ENCODE measurements at regions not wholly inside any gene's neighbourhood (a gene's known extent, or its start where the extent isn't known, plus 50 kb on each side); places are given as distances from the start of the nearest gene placed in this dataset.
"Not testable (repeated sequence)": the region's sequence is repeated elsewhere in the genome, so short reads cannot be mapped to it uniquely, and the experiment has no call there.

DNA sequence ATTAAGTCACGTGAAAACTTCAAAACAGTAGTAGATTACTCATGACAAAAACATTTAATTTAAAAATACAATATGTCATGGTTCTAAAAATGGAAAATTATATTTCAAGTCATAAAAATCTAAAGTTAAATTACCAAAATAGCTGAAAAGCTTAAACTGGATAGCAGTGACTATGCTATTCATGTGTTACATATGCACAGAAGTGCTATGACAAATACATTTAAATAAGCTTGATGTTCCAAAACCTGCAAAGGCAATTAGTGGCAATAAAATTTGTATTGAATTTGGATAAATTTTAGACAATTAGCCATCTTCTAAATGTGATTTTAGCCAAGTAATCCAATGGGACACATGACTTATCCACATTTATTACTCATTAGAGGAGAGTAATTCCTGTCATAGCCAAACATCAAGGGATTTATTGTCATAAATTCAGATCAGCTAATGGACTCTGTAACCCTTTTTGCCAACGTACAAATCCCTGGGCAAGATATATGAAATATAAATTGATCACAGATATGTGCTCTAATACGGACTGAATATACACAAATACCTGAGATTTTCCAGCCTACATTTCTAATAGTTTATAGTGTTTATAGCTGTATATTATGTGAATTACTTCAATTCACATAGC is 419.4 kb downstream of the ISL1 start:
- no peak for DNase-seq (ENCODE audit: low read depth)

DNA sequence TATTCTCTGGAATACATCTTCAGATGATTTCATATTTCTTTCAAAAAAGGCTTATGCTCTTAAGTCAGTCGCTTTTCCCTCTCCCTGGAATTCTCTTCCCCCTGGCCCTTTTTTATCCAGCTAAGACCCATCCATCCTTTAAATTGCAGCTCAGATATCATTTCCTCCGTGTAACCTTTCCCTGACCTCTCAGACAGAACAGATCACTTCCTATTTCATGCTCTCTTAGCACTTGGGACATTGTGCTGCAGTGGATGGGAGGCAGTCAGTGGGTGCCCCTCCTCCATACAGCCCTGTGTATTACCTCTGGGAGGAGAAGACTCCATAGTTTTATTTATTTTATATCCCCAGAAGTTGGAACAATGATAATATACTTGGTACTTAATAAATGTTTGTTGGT is 423.4 kb downstream of the ISL1 start:
- DNase-seq (ENCODE audit: low read depth): no peak

DNA sequence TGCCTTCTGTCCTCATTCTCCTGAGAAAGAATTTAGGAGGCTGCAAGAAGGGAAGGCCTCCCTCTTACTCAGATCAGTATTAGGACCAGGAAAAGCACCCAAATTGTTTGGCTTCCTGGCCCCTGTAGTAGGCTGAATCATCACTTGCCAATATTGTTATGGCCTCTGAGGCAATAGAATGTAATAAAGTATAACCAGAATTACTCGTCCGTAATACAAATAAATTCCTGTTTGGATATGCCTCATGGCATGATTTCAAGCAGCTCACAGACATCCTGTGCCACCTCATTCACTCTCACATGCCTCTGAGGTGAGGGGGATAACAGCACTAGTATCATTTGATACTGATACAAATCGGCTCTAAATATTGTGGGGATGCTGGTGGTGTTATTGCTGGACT is 427.3 kb downstream of the ISL1 start:
- DNase-seq (ENCODE audit: low read depth): peak; percentile 64

DNA sequence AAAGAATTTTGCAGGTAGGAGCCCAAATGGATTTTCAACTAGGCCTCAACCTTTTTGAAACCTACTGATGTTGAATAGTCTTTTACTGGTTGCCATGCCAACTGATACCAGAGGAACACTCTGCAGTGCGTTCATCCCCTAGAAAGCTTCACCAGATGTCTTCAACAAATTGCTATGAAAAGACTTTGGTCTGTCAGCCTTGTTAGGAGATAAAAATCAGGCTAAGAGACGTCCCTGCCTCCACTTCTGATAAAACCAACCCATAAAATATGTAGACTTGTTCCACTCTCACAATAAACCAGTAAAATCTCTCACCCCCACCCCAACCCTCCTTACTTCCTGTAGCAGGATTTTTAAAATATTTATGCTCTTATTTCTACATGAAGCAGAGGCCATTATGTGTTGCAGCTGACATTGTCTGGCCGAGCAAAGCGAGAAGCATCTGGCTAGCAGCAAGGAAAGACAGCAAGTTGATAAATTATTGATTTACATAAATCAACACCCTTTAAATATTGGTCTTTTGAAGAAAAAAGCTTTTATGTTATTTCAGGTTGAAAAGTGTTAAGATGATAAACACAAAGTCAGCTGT is 428.7 kb downstream of the ISL1 start:
- no peak for DNase-seq (ENCODE audit: low read depth)

DNA sequence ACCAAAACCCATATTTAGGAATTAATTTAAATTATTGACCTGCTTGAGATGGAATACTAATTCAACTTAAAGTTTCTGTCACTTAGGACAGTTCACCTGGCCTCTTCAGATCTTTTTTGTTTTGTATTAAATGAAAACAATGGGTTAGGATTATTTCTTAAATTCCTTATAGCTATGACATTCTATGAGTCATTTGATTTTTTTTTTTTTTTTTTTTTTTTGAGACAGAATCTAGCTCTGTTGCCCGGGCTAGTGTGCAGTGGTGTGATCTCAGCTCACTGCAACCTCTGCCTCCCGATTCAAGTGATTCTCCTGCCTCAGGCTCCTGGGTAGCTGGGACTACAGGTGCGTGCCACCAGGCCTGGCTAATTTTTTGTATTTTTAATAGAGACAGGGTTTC is 431.6 kb downstream of the ISL1 start:
- not testable (repeated sequence) for DNase-seq (ENCODE audit: low read depth)

DNA sequence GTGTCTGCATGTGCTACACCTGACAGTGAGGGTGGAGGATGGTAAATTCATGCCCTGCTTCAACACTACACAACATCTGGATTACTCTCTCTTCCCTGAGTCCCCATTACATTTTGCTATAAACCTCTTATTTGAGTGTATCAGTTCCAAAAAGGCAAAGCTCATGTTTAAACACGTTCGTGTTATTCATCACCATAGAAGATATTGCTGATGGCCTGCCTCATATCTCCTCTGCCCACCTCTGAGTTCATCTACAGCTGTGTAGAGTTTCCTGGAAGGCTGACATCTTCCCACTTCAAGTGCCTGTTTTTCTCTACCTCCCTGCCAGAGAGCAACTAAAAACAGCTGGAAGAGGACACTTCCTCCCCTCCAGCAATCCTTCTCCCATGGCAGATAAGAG is 433.2 kb downstream of the ISL1 start:
- no peak for DNase-seq (ENCODE audit: low read depth)

DNA sequence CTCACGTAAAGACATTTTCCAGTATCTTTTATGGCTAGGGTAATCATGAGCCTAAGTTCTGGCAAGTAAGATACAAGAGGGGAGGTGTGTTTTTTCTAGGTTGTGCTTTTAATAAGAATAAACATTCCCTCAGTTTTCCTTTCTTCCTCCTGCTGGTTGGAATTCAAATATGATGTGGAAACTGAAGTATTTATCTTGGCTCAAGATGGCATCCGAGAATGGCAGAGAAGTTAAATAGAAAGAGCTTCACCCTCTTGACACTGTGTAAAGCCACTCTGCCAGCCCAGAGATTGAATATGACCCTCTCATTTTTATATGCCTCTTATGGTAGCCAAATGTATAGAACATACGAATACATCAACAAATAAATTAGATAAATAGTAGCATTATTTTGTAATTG is 438.4 kb downstream of the ISL1 start:
- no peak for DNase-seq (ENCODE audit: low read depth)

DNA sequence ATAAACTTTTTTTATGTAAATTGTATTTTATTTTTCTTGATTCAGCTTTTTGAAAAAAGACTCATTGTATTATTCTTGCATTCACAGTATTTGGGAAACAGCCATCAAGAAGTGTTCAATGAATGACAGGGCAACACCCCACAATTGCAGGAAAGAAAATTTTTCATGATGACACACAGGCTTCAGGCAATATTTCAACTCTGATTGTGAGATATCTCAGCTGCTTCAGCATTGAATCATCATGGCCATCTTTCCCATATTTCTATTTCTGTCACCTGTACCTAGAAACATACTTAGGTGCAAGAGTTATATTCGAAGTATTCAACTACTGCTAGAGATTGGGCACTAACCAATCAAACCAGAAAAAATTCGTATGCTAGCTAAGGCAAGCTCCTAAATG is 446.0 kb downstream of the ISL1 start:
- DNase-seq (ENCODE audit: low read depth): peak; percentile 41

DNA sequence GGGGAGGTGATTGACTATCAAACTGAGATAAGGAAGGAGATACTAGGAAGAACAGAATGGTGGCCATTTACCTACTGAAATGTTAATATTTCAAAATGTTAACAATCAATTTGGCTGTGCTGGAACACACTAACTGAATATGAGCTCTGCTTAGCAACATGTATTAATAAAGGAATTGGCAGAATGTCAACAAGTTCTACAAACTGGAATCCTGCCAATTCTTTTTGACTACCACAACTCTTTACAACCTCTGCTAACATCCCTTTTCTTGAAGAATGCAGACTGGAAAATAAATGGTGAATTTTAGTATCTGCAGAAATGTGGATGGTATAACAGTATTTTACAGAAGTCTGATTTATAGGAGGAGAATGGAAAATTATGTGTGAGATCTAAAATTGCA is 446.4 kb downstream of the ISL1 start:
- no peak for DNase-seq (ENCODE audit: low read depth)

DNA sequence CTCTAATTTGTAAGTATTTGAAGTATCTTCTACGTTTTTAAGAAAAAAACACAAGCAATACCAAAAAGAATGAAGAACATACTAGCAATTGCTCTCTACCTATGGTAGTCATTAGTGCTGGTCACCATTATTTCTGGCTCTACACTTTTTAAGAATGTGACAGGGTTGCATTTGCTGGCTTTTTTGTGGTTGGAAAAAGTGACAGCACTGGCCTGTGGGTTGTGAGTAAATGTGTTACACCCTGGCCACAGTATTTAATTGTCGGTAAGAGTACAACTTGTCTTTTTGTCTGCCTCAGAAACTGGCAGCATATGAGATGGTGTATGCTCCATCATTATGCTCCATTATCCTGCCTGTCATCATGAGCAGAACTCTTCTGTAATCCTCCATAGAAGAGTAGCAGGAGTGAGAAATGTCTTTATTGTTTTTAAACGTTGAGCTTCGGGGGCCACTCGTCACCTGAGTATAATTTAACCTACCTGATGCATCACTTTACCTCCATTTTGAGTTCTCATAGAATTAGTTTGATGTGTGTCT is 449.8 kb downstream of the ISL1 start:
- DNase-seq (ENCODE audit: low read depth): no peak

DNA sequence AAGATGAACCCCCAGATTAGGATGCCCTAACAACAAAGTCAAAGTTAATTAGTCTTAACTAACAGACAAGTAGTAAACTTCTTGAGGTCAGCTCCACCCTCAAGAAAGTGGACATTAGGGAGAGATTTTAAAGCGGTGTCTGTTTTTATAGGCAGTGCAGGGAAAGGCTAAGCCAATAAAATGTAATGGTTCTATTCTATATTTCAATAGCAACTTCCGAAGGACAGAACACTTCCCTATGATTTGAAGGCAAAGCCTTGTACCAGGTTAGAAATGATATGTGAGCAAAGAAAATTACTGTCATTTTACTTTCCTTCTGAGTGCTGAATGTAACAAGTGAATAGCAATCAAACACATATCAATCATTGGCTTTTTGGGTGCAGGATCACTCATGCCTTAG is 455.2 kb downstream of the ISL1 start:
- no peak for DNase-seq (ENCODE audit: low read depth)

DNA sequence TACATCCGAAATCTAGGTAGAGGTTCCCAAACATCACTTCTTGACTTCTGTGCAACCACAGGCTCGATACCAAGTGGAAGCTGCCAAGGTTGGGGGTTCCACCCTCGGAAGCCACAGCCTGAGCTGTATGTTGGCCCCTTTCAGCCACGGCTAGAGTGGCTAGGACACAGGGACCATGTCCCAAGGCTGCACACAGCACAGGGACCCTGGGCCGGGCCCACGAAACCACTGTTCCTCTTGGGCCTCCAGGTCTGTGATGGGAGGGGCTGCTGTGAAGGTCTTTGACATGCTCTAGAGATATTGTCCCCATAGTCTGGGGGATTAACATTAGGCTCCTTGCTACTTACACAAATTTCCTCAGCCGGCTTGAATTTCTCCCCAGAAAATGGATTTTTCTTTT is 460.6 kb downstream of the ISL1 start:
- no peak for DNase-seq (ENCODE audit: low read depth)

DNA sequence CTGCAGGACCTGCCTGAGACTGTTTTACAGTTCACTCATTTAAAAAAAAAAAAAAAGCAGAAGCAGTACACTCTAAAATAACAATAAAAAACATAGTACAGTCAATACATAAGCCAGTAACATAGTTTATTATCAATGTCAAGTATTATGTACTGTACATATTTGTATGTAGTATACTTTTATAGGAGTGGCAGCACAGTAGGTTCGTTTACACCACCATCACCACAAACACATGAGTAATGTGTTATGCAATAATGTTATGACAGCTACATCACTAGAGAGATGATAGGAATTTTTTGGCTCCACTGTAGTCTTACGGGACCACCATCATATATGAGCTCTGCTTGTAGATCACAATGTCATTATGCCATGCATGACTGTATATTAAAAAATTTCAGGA is 462.8 kb downstream of the ISL1 start:
- DNase-seq (ENCODE audit: low read depth): no peak

DNA sequence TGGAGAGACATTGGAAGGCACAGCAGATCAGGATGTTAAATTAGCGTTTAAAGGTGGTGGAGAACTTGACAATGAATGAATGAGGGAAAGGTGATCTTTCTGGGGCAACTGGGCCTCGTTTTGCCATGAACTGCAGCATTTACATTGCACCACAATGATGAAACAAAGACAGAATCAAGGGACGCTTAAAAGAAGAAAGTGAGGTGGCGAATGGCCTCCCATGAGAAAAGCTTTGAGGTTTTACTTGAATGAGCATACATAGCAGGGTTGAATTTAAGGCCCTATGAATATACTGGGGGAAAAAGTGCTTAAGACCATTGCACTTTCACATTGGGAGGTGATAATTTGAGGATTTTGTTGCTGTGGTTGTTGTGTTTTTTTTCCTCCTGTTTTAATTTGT is 476.4 kb downstream of the ISL1 start:
- no peak for DNase-seq (ENCODE audit: low read depth)

DNA sequence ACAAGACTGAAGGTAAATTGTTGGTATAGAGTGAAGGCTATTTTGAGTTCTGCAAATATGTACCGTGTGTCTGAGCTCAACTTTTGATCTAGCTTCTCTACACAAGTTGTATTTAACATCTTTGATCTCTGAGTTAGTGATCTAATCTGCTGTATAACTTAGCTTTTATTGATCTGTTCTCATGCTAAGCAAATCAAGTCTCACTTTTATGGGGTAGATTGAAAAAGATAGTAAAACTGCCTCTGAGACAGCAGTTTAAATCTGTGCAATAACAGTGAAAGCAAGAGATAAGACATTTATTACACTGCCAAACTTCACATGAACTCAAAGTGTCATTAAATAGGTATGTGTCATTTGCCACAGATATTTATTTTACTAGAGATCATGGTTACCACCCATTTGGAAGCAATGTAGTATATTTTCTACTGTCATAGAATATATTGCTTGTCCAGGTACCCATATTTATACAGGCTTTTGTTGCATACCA is 477.3 kb downstream of the ISL1 start:
- no peak for DNase-seq (ENCODE audit: low read depth)

DNA sequence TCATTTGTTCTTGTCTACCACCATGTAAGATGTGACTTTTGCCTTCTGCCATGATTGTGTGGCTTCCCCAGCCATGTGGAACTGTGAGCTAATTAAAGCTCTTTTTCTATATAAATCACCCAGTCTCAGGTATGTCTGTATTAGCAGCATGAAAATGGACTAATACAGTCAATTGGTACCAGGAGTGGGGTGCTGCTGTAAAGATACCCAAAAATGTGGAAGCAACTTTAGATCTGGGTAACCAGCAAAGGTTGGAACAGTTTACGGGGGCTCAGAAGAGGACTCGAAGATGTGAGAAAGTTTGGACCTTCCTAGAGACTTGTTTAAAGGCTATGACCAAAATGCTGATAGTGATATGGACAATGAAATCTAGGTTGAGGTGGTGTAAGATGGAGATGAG is 488.9 kb downstream of the ISL1 start:
- no peak for DNase-seq (ENCODE audit: low read depth)

DNA sequence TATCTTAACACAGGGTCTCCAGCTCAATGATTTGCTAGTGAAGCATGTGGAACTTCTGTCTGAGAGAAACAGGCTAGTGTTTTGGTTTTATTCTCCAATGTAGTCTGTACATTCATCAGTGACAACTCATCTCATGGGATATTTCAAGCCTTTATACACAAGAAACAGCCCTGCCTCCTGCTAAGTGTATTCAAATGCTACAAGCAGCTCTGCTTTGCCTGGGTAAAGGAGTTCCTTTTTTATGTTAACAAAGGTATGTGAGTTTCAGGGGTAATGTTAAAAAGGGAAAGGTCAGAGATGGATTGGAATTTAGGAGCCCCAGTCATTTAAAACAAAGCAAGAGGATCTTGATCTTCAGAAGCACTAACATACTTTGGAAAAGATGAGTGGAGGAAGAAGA is 498.7 kb downstream of the ISL1 start:
- peak; percentile 16 for DNase-seq (ENCODE audit: low read depth)

DNA sequence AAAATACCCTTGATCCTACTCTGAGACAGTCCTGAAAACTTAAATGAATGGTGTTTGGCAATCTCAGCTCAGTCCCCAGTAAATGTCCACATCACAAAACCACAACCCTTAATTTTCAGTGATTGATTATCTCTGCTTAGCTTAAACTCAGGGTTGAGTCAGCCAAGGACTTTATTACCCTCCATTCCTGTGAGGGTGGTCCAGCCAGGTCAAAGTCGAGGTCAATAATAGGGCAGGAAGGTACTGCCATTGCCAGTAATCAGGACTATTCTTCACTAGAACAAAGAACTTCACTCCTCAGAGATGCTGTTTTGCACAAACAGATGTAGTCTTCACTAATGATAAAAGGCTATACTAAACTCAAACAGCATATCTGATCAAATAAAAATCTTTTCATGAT is 499.4 kb downstream of the ISL1 start:
- no peak for DNase-seq (ENCODE audit: low read depth)

DNA sequence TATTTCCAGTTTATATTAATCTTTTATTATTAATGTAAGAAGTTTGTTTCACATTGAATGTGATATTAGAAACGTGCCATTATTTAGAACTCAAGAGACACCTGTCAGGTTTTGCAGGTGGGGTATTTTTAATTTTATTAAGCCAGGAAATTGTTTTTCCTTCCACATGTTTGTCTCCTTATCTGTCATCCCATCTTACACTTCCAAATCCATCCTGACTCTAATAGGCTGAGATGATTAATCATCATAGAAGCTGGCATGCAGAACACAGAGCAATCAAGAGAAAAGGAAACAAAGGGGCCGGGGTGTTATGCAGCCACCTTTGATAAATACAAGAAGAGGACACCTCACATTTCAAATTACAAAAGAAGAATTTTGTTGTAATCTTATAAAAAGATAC is 506.5 kb downstream of the ISL1 start:
- DNase-seq (ENCODE audit: low read depth): no peak

DNA sequence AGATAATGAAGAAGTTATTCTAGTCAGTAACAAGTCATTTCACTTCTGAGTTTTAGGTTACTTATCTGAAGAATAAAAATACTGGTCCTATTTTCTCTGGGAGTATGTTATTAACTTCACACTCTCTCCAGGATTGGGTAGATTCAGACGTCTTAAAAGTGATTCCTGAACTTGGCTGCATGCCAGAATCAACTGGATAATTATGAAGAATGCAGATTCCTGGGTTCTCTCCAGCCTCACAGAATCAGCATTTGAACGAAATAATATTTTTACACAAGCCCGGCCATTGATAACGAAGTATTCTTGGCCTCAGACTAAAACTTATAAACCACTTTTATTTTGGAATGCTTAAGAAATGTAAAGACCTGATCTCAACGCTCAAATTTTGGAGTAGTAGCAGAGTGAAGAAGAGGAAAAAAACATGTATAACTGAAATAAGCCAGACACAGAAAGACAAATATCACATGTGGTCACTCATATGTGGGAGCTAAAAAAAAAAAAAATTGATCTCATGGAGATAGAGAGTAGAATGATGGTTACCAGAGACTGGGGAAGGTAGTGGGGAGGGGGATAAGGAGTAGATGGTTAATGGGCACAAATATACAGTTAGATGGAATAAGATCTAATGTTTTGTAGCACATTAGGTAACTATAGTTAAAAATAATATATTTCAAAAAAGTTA is 507.3 kb downstream of the ISL1 start:
- DNase-seq (ENCODE audit: low read depth): no peak

DNA sequence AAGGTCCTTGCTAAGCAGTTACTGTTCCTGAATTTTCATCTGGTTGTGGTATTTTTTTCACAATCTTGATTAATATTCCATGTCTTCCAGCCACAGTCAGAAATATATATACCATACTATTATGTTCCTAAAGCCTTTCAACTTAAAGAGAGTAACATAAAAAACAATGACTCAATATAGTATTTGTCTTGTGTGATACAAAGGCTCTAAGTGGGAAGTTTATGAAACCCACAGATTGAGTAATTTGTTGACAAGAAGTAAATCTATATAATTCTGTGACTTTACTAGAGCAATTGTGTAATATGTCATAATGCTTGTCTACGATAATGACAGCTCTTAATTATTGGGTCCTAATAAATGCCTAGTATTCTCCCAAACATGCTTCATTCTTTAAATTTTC is 509.4 kb downstream of the ISL1 start:
- DNase-seq (ENCODE audit: low read depth): no peak

DNA sequence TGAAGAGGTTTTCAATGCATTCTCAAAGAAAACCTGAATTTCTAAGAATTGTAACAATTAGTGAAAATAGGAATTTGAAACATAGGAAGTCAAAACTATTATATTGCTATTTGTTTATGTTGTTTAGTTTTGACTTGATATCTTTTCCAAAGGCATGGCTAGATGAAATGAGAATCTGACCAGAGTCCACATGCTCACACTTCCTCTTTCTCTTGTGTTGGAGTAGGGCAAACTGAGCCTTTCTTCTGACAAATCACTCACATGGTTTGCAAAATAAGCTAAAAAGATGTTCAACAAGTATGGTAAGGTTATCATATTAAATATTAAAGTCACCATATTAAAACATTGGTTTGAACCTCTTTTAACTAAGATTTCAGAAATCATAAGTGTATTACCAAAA is 512.6 kb downstream of the ISL1 start:
- DNase-seq (ENCODE audit: low read depth): no peak

DNA sequence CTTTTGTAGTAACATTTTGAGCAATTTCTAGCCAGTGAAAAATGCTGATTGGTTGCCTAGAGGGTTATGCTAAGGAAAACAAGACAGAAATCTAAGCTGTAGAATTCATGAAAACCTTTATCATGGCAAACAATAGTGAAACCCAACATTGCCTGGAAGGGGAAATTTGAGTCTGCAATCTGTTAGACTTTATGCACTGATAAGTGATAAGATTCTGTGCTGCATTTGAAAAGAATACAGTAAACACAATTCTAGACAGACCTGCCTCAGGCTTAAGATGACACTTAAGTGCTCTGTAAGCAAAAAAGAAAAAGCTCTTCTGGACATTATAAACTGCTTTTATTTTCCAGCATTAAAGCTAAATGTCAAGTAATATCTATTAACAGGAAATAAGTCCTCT is 519.3 kb downstream of the ISL1 start:
- no peak for DNase-seq (ENCODE audit: low read depth)
